Cardiac fibroblast (primary cell): ENCODE measurements at regions not wholly inside any gene's neighbourhood (a gene's known extent, or its start where the extent isn't known, plus 50 kb on each side); places are given as distances from the start of the nearest gene placed in this dataset.

Experiments used
- DNase-seq, 2 donors: peaks; one replicate each; pipeline versions ENCODE4 v3.0.0 to v3.0.0-alpha.2; 2010; ENCODE audit warnings: low read depth in 2 of 2
- H3K4me3 ChIP-seq, 2 donors: replicated peaks in 1 of 2; 1 replicate in 1 of 2; 2 replicates in 1 of 2; pipeline ENCODE4 v1.5.1; 2011; ENCODE audit warnings: low read depth in 2 of 2, low read length in 2 of 2, mild to moderate bottlenecking in 2 of 2, moderate library complexity in 1 of 2
- CTCF ChIP-seq: IDR thresholded peaks from one replicate; pipeline ENCODE4 v1.5.1; 2011; ENCODE audit warnings: low read depth, mild to moderate bottlenecking, low read length, inconsistent platforms

DNA sequence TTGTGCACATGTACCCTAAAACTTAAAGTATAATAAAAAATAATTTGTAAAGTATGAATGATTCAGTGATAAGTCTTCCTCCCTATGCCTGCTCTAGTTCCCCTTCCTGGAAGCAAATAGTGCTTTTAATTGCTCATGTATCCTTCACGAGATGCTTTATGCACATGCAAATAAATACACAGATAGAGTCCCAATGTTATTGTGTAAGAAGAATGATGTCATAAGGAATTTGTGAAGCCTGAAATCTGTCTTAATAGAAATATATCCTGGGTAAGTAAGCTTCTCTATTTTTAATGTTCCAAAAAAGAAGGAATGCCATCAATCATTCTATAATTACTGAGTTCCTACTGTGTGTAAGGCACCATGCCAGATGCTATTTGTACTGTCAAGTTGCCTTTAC, 157.5 kb upstream of the SLC4A4 start:
- H3K4me3 ChIP-seq = no peak overlapping the region
- DNase-seq = no peak
- no peak for TF ChIP-seq CTCF

DNA sequence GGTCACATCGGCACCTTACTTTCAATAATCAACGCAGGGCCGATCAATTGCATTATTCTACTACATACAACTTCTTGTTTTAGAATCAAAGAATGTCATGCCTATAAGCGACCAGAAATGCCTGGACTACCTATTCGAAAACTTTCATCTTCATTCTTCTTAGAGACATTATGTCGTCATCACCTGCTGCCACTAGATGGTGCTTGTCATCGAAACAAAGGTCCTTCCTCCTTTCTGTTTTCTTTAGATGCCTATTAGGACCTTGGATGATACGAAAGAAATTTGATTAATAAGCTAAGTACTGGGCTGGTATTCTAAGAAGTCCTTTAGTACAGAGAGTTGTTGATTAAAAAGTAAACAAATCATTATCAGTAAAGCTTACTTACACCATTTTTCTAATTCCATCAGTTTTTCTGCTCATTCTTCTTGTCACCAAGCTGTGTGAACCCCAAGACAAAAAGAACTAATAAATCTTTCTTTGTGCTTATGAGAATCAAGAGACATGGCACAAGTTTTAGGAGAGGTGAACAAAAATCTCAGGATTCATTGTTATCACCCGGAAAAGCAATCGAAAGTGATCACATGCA, 154.5 kb upstream of the SLC4A4 start:
- peak; percentile 55 for TF ChIP-seq CTCF
- no peak overlapping the region for H3K4me3 ChIP-seq
- DNase-seq = peak; percentile 69 to 73

GRCh38 chr4:71185037-71185436, 153.8 kb upstream of the SLC4A4 start:
- no peak for DNase-seq
- TF ChIP-seq CTCF = no peak
- no peak overlapping the region for H3K4me3 ChIP-seq

GRCh38 chr4:71186257-71186565, 152.6 kb upstream of the SLC4A4 start:
- peak overlapping the region; percentile 36 to 67 for H3K4me3 ChIP-seq
- DNase-seq = no peak
- TF ChIP-seq CTCF = no peak

DNA sequence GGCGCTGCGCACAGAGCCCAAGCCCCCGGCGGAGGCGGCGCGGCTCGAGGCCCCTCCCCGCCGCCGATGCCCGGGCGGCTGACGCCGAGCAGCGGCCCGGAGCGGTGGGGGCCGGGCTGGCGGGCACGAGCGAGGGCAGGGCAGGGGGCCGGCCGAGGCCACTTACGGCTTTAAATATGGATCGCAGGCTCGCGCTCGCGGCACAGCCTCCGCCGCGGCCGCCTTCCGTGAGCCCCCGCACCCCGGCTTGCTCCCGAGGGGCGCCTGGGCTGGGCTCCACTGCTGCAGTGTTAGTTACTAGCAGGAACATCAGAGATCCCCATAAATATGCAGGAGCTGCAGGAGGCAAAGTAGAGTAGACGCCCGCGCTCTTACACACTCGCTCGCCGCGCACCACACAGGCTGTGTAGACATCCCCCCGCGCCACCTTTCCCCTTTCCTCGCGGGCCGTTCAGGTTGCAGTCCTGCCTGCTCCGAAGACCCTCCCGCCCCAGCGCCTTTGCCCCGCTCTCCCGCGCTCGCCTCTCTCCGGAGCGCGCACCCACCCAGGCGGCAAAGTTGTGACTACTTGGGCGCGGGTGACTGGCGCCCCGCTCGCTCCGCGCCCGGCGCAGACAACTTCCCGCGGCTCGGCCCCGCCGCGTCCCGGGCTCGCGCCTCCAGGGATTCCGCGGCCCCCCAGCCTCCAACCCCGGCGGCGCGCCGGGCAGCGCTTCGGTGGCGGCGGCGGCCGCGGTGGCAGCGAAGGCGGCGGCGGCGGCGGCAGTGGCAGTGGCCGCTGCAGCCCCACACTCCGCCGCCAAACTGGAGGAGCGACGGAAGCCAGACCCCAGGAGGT, 152.0 kb upstream of the SLC4A4 start:
- peak overlapping the region; percentile 67 to 77 for H3K4me3 ChIP-seq
- TF ChIP-seq CTCF = no peak
- DNase-seq = peak; percentile 47 to 66

GRCh38 chr4:71187404-71188155, 151.2 kb upstream of the SLC4A4 start:
- peak; percentile 34 to 48 for DNase-seq
- peak overlapping the region; percentile 67 to 77 for H3K4me3 ChIP-seq
- no peak for TF ChIP-seq CTCF
